Activated naive CD8-positive, alpha-beta T cell treated with anti-CD3 and anti-CD28 coated beads, Interleukin-2, amount 50 U/mL, for 24 hours (primary cell): ENCODE measurements at regions not wholly inside any gene's neighbourhood (a gene's known extent, or its start where the extent isn't known, plus 50 kb on each side); places are given as distances from the start of the nearest gene placed in this dataset.

Experiments used
- ATAC-seq: fragments of 150-1000 bp; cut with Tn5 transposase; one replicate; pipeline ENCODE4 v1.10.0; 2021
- DNase-seq: peaks from one replicate; pipeline ENCODE4 v3.0.0; 2021
- H3K27ac Mint-ChIP-seq: one replicate; pipeline ENCODE4 v1.8.0; 2021; ENCODE audit warnings: mild to moderate bottlenecking, mixed read lengths
- H3K27me3 Mint-ChIP-seq: one replicate; pipeline ENCODE4 v1.8.0; 2021; ENCODE audit warnings: mixed read lengths
- H3K36me3 Mint-ChIP-seq: one replicate; pipeline ENCODE4 v1.8.0; 2021; ENCODE audit warnings: low read depth, mixed read lengths
- H3K4me1 Mint-ChIP-seq: one replicate; pipeline ENCODE4 v1.8.0; 2021; ENCODE audit warnings: mixed read lengths
- H3K4me3 Mint-ChIP-seq: one replicate; pipeline ENCODE4 v1.8.0; 2021; ENCODE audit warnings: mild to moderate bottlenecking, moderate library complexity, mixed read lengths
- H3K9me3 Mint-ChIP-seq: one replicate; pipeline ENCODE4 v1.8.0; 2021; ENCODE audit warnings: mixed read lengths

DNA sequence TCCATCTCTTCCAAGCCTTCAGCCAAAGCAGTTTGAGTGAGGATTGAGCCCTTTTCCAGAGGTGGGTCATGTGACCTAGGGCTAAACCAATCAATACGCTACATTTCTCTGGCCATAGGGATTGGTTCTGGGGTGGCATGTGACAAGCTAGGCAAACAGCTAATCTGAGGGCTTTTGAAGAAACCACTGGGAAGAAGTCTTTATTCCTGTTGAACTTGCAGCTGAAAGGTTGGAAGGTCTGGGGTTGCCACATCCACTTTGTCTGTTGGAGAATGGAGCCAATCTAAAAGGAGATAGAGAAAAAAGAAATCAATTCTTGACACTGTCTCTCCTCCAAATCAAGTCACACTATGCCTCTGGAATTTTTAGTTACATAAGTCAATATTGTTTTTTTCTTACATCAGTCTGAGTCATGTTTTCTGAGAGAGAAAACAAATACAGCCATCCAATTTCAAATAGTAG lies 637.8 kb upstream of the WWC1 start:
- no peak for ATAC-seq
- H3K4me1 Mint-ChIP-seq, result no peaks in the 10 kb centered on the region
- H3K36me3 Mint-ChIP-seq, result no peaks in the 10 kb centered on the region
- DNase-seq, result no peak
- no peak overlapping the region for H3K27ac Mint-ChIP-seq
- no peaks in the 10 kb centered on the region for H3K9me3 Mint-ChIP-seq
- H3K27me3 Mint-ChIP-seq, result no peaks in the 10 kb centered on the region
- H3K4me3 Mint-ChIP-seq, result no peak overlapping the region

DNA sequence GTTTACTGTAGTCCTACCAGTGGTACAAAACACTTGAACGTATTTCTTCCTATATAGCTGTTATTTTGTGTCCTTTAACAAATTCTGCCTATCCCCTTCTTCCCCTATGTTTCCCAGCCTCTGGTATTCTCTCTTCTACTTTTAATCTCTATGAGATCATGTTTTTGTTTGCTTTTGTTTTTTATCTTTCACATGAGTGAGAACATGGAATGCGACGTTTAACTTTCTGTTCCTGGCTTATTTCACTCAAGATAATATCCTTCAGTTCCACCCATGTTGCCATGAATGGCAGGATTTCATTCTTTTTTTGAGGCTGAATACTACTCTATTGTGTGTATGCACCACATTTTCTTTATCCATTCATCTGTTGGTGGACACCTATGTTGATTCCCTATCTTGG lies 634.4 kb upstream of the WWC1 start:
- Mint-ChIP-seq H3K27ac (no peak overlapping the region), H3K4me3 (no peak overlapping the region), H3K4me1 (no peaks in the 10 kb centered on the region), H3K9me3 (no peaks in the 10 kb centered on the region), H3K27me3 (no peaks in the 10 kb centered on the region), H3K36me3 (no peaks in the 10 kb centered on the region)
- no peak for ATAC-seq
- DNase-seq, result no peak

DNA sequence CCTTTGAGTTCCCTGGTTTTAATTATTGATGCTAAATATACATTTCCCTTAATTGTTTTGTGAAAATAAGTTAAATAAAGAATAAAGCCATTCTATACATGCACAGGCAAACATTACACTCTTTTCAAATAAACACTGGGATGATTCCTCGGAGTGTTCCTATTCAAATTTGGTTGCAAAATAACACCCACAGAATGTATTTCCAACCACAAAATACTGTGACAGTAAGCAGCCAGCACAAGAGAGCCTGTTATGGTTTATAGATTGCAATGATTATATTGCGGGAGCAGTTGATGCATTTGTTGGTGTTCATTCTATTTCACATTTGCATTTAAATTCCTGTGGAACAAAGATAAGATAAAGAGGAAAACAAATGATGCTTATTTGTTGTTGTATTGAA lies 632.6 kb upstream of the WWC1 start:
- no peak for DNase-seq
- H3K9me3 Mint-ChIP-seq, result no peaks in the 10 kb centered on the region
- no peaks in the 10 kb centered on the region for H3K4me1 Mint-ChIP-seq
- no peaks in the 10 kb centered on the region for H3K27me3 Mint-ChIP-seq
- H3K36me3 Mint-ChIP-seq, result no peaks in the 10 kb centered on the region
- no peak overlapping the region for H3K4me3 Mint-ChIP-seq
- ATAC-seq, result no peak
- H3K27ac Mint-ChIP-seq, result no peak overlapping the region

DNA sequence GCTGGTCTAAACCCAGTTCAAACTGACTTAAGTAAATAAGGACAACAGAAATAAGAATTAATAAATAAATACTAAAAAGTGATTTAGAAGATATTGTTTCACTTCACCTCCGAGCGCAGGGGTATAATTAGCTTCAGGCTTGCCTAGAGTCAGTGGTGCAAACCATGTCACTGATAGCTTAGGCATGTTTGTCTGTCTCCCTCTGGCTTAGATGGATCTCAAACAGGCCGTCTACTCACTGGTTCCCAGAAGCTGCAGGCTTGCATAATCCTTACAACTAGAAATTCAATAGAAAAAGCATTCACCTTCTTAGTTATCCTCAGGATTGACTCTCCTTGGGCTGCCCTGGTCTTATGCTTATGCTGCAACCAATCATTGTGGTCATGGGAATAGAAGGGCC lies 629.8 kb upstream of the WWC1 start:
- Mint-ChIP-seq H3K9me3 (no peaks in the 10 kb centered on the region), H3K27ac (no peak overlapping the region), H3K27me3 (no peaks in the 10 kb centered on the region), H3K4me1 (no peaks in the 10 kb centered on the region), H3K4me3 (no peak overlapping the region), H3K36me3 (no peaks in the 10 kb centered on the region)
- no peak for ATAC-seq
- no peak for DNase-seq

DNA sequence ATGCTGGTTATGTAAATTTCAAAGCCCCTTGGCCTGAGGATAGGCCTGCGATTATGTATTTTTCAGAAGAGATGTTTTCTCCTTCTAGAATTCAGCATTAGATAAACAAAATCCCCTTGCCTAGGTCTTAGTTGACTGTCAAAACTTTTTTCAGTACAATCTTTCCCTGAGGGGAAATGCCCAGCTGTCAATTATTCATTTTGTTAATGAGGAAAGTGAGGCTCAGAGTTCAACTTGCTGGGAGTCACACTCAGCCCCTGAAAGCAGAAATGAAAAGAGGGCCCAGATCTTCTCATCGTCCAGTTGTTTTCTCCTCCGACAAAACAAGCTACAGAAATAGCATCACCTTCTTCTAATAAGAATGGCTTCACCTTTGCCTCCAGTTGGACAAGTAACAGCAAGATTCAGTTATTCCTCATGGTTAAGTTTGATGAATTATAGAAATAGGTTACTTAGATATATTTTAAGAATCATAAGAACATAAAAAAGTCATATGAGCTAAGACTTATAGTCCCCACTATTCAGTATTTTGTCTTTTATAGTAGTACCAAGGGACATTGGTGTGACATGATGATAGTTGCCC lies 627.1 kb upstream of the WWC1 start:
- no peak for ATAC-seq
- no peaks in the 10 kb centered on the region for H3K9me3 Mint-ChIP-seq
- no peaks in the 10 kb centered on the region for H3K4me1 Mint-ChIP-seq
- no peaks in the 10 kb centered on the region for H3K36me3 Mint-ChIP-seq
- no peak for DNase-seq
- H3K27ac Mint-ChIP-seq, result no peak overlapping the region
- H3K4me3 Mint-ChIP-seq, result no peak overlapping the region
- no peaks in the 10 kb centered on the region for H3K27me3 Mint-ChIP-seq

DNA sequence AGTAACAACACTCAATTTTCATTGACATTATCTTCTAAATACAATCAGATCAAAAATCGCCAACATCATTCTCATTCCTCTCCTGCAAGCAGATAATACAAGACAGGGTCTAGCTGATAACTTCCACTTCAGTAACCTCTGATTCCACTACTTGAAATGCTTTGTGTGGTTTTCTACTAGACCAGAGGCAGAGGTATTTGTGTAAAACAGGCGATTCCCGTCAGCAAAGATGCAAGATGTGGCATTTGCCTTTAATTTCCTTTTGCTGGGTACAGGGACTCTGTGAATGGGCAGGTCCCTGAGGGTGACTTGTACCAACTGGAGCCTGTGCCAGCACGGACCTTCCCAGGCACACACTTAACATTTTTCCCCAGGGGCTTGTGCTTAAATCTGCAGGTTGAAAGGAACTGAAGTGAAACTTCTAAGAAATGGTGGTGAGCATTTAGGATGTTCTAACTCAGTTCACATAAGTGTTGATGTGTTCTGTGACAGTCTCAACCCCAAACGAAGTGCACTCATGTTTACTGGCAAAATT lies 625.5 kb upstream of the WWC1 start:
- H3K36me3 Mint-ChIP-seq, result no peaks in the 10 kb centered on the region
- DNase-seq, result no peak
- H3K4me1 Mint-ChIP-seq, result no peaks in the 10 kb centered on the region
- no peak for ATAC-seq
- no peaks in the 10 kb centered on the region for H3K27me3 Mint-ChIP-seq
- no peak overlapping the region for H3K4me3 Mint-ChIP-seq
- no peak overlapping the region for H3K27ac Mint-ChIP-seq
- no peaks in the 10 kb centered on the region for H3K9me3 Mint-ChIP-seq

DNA sequence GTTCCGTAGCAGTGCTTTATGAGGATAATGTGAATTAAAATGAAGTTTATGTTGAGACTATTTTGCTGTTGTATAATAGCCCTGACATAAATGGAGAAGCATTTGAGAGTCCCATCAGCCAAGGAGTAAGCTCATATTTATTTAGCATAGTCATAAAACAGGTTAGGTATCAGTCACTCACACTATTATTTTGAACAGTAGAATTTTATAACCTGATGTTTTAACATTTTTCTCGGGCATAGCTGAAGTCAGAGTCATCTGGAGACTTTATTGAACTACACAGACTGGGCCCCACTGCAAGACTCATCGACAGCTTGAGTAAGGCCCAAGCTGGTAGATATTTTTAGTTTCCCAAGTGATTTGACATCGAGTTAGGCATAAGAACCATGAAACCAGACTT lies 620.3 kb upstream of the WWC1 start:
- Mint-ChIP-seq H3K27me3 (no peaks in the 10 kb centered on the region), H3K9me3 (peaks cover 5% of the 10 kb centered on the region), H3K4me3 (no peak overlapping the region), H3K4me1 (no peaks in the 10 kb centered on the region), H3K27ac (no peak overlapping the region), H3K36me3 (no peaks in the 10 kb centered on the region)
- DNase-seq (no peak), ATAC-seq (no peak)

DNA sequence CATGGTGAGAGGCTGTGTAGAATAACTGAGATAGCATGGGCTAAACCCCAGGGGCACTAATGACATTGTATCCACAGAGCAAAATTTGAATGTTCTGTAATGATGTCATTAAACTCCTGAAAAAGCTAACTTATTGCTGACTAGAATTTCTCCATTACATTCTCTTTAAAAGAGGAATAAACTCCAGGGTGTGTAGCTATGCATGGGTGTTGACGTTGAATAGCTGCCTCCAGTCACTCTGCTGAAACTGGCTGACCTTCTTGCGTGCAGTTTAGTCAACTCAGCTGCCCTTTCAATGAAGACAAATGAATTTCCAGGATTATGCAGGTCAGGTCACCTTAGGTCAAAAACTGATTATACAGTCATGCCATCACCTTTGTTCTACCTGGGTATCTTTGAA lies 617.5 kb upstream of the WWC1 start:
- Mint-ChIP-seq H3K4me3 (no peak overlapping the region), H3K36me3 (no peaks in the 10 kb centered on the region), H3K27me3 (no peaks in the 10 kb centered on the region), H3K9me3 (peaks cover 9% of the 10 kb centered on the region), H3K4me1 (no peaks in the 10 kb centered on the region), H3K27ac (no peak overlapping the region)
- ATAC-seq (no peak), DNase-seq (no peak)

DNA sequence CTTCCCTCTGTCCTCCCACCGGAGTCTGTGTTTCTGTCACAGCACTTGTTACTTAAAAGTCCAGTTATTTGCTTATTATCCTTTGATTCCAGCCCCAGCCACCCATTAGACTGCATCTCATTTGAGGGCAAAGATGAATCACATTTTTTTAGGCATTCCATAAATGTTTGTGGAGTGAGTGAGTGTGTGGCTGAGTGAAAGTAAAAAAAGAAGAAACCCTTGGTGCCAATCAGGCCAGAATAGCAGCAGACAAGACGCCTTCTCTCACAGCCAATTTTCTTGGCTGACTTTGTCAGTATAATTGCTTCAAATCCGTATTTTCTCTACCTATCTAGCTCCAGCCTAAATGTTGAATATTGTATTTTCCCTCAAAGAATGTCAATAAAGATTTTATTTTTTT lies 613.0 kb upstream of the WWC1 start:
- H3K9me3 Mint-ChIP-seq, result peaks cover 19% of the 10 kb centered on the region
- no peaks in the 10 kb centered on the region for H3K36me3 Mint-ChIP-seq
- no peak overlapping the region for H3K4me3 Mint-ChIP-seq
- H3K27ac Mint-ChIP-seq, result no peak overlapping the region
- DNase-seq (no peak), ATAC-seq (no peak)
- no peaks in the 10 kb centered on the region for H3K27me3 Mint-ChIP-seq
- H3K4me1 Mint-ChIP-seq, result no peaks in the 10 kb centered on the region

DNA sequence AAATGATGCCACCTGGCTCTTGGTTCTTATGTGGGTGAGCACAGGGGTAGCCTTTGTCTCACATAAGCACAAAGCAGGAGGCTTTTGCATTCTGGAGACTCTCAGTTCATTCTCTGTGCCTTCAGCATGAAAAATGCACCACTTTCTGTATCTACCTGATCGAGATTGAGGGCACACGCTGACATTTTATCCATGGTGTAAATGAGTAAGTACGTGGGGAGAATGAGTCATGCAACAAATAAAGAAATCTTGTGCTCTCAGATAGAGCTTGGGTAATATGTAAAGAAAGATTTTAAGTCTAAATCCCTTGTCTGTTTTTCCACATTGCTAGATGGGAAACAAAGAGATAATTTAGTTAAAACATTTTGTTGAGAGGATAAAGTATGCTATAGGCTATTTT lies 607.2 kb upstream of the WWC1 start:
- H3K36me3 Mint-ChIP-seq, result no peaks in the 10 kb centered on the region
- DNase-seq, result no peak
- no peak overlapping the region for H3K4me3 Mint-ChIP-seq
- no peaks in the 10 kb centered on the region for H3K27me3 Mint-ChIP-seq
- H3K27ac Mint-ChIP-seq, result no peak overlapping the region
- peaks cover 11% of the 10 kb centered on the region for H3K9me3 Mint-ChIP-seq
- ATAC-seq, result no peak
- H3K4me1 Mint-ChIP-seq, result no peaks in the 10 kb centered on the region

DNA sequence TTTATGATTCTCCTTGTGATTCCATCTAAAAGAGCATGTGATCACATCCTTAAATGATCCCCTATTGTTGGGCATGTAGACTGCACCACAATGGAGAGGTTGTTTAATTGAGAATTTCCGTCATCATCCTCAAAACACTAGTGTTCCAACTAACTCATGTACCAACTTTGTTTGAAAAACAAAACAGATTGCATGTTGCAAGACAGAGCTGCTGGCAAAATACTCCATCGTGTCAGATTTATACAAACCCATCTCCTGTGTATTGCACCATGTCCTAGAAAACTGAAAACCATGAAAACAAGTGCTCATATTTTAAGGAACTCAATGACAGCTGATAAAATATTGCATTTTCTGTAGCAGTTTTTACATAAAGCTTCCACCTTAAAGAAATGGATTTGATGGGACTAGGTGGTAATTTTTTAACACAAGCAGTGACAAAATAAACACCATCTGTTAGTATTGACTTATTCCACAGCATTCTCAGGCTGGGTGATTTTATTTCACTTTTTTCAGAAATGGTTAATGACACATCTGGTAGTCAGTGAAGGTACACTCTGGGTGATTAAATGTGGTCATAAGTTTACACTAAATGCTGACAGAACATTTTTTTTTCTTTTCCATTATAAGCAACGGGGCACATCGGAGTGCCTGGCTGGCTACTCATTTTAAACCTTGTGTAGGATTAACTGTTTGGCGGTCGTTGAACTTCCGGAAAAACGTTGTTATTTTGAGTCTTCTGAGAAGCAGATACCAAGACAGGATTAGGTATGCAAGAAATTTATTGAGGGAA lies 602.9 kb upstream of the WWC1 start:
- ATAC-seq, result no peak
- H3K27ac Mint-ChIP-seq, result no peak overlapping the region
- H3K4me1 Mint-ChIP-seq, result no peaks in the 10 kb centered on the region
- no peak overlapping the region for H3K4me3 Mint-ChIP-seq
- H3K36me3 Mint-ChIP-seq, result no peaks in the 10 kb centered on the region
- H3K27me3 Mint-ChIP-seq, result no peaks in the 10 kb centered on the region
- peaks cover under 1% of the 10 kb centered on the region for H3K9me3 Mint-ChIP-seq
- DNase-seq, result no peak

DNA sequence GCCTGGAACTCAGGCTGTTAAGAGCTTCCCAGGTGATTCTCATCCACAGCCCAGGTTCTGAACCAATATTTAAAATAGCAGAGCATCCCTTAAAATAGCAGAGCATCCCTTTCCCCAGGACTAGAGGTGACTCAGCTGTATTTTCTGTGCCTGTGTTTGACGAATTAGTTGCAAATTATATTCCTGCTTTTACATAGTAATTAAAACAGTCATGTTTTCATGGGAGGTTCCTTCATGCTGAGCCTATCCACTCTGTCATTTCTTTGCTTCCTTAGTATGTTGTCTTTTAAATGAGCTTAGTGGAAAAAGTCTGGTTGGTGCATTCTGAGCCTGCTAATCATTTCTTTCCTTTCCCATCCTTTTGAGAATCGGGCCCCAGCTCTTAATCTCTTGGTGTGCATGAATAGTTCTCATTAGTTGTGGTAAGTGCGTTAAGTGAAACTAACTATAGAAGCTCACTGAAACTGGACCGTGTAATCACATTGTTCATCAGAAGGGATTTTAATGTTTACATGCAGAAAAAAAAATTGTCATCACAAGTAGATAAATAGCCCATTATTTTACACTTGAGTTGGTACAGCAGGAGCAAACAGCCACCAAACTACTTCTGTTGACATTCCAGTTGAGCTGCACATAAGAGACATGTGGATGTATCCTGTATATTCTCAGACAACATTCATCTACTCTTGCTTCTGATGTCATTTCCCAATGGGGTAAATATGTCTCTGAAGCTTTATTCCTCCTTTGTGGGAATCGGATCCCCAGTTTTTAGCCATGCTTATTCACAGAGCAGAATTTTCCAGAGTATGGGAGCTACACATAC lies 596.9 kb upstream of the WWC1 start:
- Mint-ChIP-seq H3K9me3 (no peaks in the 10 kb centered on the region), H3K27me3 (no peaks in the 10 kb centered on the region), H3K27ac (no peak overlapping the region), H3K4me3 (no peak overlapping the region), H3K36me3 (no peaks in the 10 kb centered on the region), H3K4me1 (no peaks in the 10 kb centered on the region)
- ATAC-seq (no peak), DNase-seq (no peak)

DNA sequence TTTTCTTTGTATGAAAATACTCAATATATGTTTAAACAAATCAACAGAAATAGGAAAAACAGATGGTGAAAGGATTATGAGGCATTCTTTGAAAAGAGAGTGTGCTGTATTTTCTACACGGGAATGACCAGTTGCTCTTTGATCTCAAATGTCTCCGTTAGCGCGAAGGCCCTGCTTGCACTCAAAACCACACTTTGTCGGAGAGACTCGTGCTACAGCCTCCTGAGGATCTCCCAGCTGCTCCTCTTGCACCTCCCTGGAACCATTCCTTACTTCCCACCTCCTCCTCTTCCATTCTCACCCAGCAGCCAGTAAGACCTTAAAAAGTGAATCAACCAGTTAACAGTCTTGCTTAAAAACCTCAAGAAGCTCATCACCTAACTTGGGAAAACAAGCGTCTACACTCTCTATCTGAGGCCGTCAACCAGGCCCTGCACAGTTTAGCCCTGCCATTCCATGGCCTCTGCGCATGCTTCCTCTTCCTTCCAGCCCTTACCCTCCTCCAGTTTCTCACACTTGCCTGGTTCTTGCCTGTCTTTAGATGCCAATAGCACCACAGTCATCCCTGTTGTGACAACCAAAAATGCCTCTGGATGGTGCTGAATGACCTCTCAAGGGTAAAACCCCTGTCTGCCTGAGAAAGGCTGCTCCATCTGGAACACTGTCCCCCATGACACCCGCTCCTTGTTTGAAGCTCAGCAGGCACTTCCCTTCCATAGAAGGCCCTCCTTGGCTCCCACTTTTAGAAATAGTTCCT lies 594.7 kb upstream of the WWC1 start:
- no peak overlapping the region for H3K27ac Mint-ChIP-seq
- ATAC-seq, result no peak
- H3K27me3 Mint-ChIP-seq, result no peaks in the 10 kb centered on the region
- H3K4me1 Mint-ChIP-seq, result no peaks in the 10 kb centered on the region
- H3K36me3 Mint-ChIP-seq, result no peaks in the 10 kb centered on the region
- H3K4me3 Mint-ChIP-seq, result no peak overlapping the region
- DNase-seq, result no peak
- no peaks in the 10 kb centered on the region for H3K9me3 Mint-ChIP-seq

DNA sequence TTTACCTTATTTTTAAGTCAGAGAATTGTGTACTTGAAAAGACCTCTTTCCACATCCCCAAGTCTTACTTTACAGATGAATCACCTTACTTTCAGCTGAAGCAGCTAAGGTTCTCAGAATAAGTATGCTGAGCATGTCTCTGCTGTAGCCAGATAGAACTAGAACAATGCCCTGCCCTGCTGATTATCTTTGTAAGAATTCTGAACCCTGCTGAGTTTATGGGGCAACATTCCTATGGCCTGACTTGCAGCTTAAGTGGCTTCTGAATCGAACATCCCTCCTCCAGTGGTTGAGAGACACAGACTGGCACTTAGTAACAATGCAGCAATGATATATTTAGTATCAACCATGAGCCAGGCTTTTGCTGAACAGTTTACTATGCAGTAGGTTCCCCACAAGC lies 592.0 kb upstream of the WWC1 start:
- no peaks in the 10 kb centered on the region for H3K36me3 Mint-ChIP-seq
- no peak overlapping the region for H3K27ac Mint-ChIP-seq
- H3K27me3 Mint-ChIP-seq, result no peaks in the 10 kb centered on the region
- DNase-seq (no peak), ATAC-seq (no peak)
- no peaks in the 10 kb centered on the region for H3K4me1 Mint-ChIP-seq
- H3K9me3 Mint-ChIP-seq, result no peaks in the 10 kb centered on the region
- no peak overlapping the region for H3K4me3 Mint-ChIP-seq
